ENCODE measurements at regions not wholly inside any gene's neighbourhood (a gene's known extent, or its start where the extent isn't known, plus 50 kb on each side); places are given as distances from the start of the nearest gene placed in this dataset.

DNA sequence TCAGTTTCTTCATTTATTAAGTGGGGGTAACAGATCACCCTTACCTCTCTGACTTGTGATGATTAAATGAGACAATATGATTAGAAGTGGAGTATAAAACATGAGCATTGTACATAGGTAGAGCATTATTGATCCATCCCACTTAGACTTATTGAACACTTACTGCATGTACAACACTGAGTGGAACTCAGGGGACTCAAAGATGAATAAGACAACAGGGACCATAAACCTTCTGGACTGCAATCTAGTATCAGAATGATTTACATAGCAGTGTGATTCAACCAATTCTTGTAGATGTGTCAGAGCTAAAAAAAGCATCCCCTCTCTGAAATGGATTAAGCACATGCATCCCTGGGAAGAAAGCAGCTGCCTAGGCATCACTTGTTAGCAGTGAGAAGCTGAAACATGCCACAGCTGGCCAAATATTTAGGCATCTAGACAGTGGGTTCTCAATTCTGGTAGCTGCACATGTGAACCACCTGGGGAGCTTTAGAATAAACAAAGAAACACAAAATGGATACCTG lies 111.5 kb downstream of the CYRIA start:
- H2BK5ac ChIP-seq (ENCODE audit: low read depth, low read length, poor library complexity, severe bottlenecking), result no peak overlapping the region
- intact Hi-C loops (cut with micrococcal nuclease), result no loop called here
- no peak overlapping the region for H2AK5ac ChIP-seq (ENCODE audit: low read depth, low read length)

More for the DNA sequence above, 111.5 kb downstream of the CYRIA start:
- Histone ChIP-seq H4K91ac (ENCODE audit: insufficient read depth, low read depth, low read length) (no peak overlapping the region), H3K4me2 (ENCODE audit: low read depth, low read length) (no peak overlapping the region), H3K4me1 (ENCODE audit: control insufficient read depth, insufficient read depth, low read length) (no peaks in the 10 kb centered on the region; the same call in 1 of the 2 replicates), H3K23ac (ENCODE audit: low read depth, low read length) (no peak overlapping the region), H2AK9ac (replicated peaks; ENCODE audit: low read depth, low read length, poor library complexity) (no peak overlapping the region), H2AFZ (replicated peaks; ENCODE audit: low read length, poor library complexity) (no peak overlapping the region), H3K27ac (ENCODE audit: insufficient read depth, low read length) (no peak overlapping the region), H2BK20ac (ENCODE audit: low read depth, low read length) (no peak overlapping the region), H4K5ac (ENCODE audit: low read depth, low read length) (no peak overlapping the region), H3K18ac (ENCODE audit: low read depth, low read length) (no peak overlapping the region), H3K4ac (ENCODE audit: low read depth, low read length) (no peak overlapping the region), H3K9me1 (ENCODE audit: insufficient read depth, low read length) (no peaks in the 10 kb centered on the region), H3K56ac (ENCODE audit: extremely low read depth, insufficient read depth, low read length) (no peak overlapping the region), H4K8ac (ENCODE audit: low read depth in 2 of 2, low read length in 2 of 2) (no peak overlapping the region), H3K36me3 (ENCODE audit: control insufficient read depth, insufficient read depth, low read length) (peaks cover 7% of the 10 kb centered on the region; the same call in 1 of the 2 replicates), H3K9me3 (ENCODE audit: control insufficient read depth, insufficient read depth, low read length) (no peaks in the 10 kb centered on the region), H3K4me3 (ENCODE audit: insufficient read depth, low read depth, low read length) (no peak overlapping the region), H2BK15ac (ENCODE audit: low read depth, low read length) (no peak overlapping the region), H3K79me1 (ENCODE audit: low read depth in 1 of 2, low read length in 2 of 2) (no peaks in the 10 kb centered on the region), H4K20me1 (ENCODE audit: insufficient read depth, low read length) (no peaks in the 10 kb centered on the region), H3K27me3 (ENCODE audit: control insufficient read depth, insufficient read depth, low read length) (no peaks in the 10 kb centered on the region), H3K9ac (ENCODE audit: low read depth, low read length) (no peak overlapping the region), H3K14ac (replicated peaks; ENCODE audit: low read depth, low read length) (no peak overlapping the region), H2BK120ac (ENCODE audit: low read depth, low read length) (no peak overlapping the region)
- no TSS peak for BruUV-seq (replicated peaks)
- dilution Hi-C loops (cut with HindIII; ENCODE audit: low sequenced_read_pairs, unreplicated experiment), result no loop called here
- in situ Hi-C loops (cut with MboI; ENCODE audit: low sequenced_read_pairs), result no loop called here
- peak; percentile 24 for DNase-seq
- ChIA-PET POLR2A (ENCODE audit: unreplicated experiment) (no interaction called here), CTCF (no interaction called here)
- ATAC-seq (ENCODE audit: low read depth), result peak; percentile 64
- TF ChIP-seq MAZ (IDR thresholded peaks at IDR 0.05; ENCODE audit: borderline replicate concordance, low read depth, low read length), result no peak

Data from IMR-90 (cell line).